ENCODE measurements at regions not wholly inside any gene's neighbourhood (a gene's known extent, or its start where the extent isn't known, plus 50 kb on each side); places are given as distances from the start of the nearest gene placed in this dataset.

DNA sequence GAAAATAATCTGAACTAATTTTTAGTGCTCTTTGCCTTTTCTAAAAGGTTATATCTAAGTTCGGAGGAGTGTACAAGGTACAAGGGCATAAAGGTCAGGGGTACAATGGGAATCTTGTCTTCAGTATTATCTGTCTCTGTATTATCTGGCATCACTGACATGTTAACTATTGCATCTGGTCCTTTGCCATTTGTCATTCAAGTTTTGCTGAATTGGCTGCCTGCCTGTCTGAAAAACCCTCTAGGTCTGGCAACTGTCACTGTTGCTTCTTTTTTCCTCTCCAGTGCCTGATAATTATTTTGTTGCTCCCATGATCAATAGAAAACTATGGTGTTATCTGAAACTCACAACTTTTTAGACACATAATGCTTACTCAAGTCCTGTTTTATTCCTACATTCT lies 112.5 kb upstream of the STK26 start:
- no peak for DNase-seq (ENCODE audit: low read depth)
- Histone ChIP-seq H3K27me3 (ENCODE audit: control insufficient read depth, insufficient read depth, low read length) (peaks cover 4% of the 10 kb centered on the region), H3K36me3 (ENCODE audit: control insufficient read depth, insufficient read depth, low read length) (no peaks in the 10 kb centered on the region), H3K4me3 (ENCODE audit: low read depth, low read length) (no peak overlapping the region)
- TF ChIP-seq CTCF (IDR thresholded peaks at IDR 0.05; ENCODE audit: insufficient read depth, low read length, poor library complexity, severe bottlenecking): no peak

DNA sequence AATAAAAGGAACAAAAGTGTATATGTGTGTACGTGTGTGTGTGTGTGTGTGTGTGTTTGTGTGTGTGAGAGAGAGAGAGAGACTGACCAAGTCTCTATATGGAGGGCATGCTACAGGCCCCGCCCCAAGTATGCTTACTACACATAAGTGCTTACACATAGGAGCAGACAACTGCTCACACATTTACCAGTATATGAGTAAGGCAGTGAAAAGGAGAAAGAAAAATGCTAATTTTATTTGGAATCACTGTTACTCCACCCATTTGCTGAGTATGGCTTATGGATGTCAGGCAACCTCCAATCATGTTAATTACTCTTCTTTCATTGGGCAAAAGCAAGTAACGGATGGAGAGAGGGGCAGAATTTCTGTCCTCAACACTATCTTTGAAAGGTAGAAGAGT lies 107.6 kb upstream of the STK26 start:
- no peak overlapping the region for H3K4me3 ChIP-seq (ENCODE audit: low read depth, low read length)
- no peaks in the 10 kb centered on the region for H3K27me3 ChIP-seq (ENCODE audit: control insufficient read depth, insufficient read depth, low read length)
- no peak for DNase-seq (ENCODE audit: low read depth)
- H3K36me3 ChIP-seq (ENCODE audit: control insufficient read depth, insufficient read depth, low read length): no peaks in the 10 kb centered on the region
- no peak for TF ChIP-seq CTCF (IDR thresholded peaks at IDR 0.05; ENCODE audit: insufficient read depth, low read length, poor library complexity, severe bottlenecking)

- Histone ChIP-seq H3K4me3 (ENCODE audit: low read depth, low read length) (no peak overlapping the region), H3K27me3 (ENCODE audit: control insufficient read depth, insufficient read depth, low read length) (no peaks in the 10 kb centered on the region), H3K36me3 (ENCODE audit: control insufficient read depth, insufficient read depth, low read length) (no peaks in the 10 kb centered on the region)
- DNase-seq (ENCODE audit: low read depth): no peak
- TF ChIP-seq CTCF (IDR thresholded peaks at IDR 0.05; ENCODE audit: insufficient read depth, low read length, poor library complexity, severe bottlenecking): no peak
These were observed 105.5 kb upstream of the STK26 start for GRCh38 chrX:131917588-131917987.

DNA sequence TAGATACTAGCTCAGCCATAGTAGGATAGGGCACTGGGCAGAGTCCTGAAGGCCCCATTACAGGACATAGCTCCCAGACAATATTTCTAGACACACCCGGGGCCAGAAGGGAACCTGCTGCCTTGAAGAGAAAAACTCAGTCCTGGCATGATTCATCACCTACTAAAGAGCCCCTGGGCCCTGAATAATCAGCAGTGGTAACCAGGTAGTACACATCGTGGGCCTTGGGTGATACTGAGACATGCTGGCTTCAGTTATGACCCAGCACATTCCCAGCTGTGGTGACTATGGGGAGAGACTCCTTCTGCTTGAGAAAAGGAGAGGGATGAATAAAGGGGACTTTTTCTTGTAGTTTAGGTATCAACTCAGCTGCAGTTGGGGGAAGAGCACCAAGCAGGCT lies 104.3 kb upstream of the STK26 start:
- no peaks in the 10 kb centered on the region for H3K36me3 ChIP-seq (ENCODE audit: control insufficient read depth, insufficient read depth, low read length)
- no peak overlapping the region for H3K4me3 ChIP-seq (ENCODE audit: low read depth, low read length)
- no peak for TF ChIP-seq CTCF (IDR thresholded peaks at IDR 0.05; ENCODE audit: insufficient read depth, low read length, poor library complexity, severe bottlenecking)
- DNase-seq (ENCODE audit: low read depth): no peak
- no peaks in the 10 kb centered on the region for H3K27me3 ChIP-seq (ENCODE audit: control insufficient read depth, insufficient read depth, low read length)

DNA sequence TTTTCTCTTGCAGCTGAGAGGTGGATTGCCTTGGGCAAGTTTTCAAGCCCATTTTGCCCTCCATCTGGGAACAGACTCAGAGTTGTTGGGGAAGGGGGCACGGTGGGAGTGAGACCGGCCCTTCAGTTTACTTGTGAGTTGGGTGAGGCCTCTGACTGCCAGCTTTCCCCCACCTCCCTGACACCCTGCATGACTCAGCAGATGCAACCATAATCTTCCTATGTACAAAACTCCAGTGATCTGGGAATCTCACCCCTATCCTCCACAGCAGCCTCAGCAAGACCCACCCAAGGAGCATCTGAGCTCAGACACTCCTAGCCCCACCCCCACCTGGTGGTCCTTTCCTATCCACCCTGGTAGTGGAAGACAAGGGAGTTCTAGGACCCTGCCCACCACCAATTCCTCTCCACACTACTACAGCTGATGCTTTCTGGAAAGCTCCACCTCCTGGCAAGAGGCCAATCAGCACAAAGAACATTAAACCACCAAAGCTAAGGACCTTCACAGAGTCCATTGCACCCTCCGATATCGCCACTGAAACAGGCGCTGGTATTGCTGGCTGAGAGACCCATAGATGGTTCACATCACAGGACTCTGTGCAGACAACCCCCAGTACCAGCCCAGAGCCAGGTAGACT lies 99.4 kb upstream of the STK26 start:
- H3K36me3 ChIP-seq (ENCODE audit: control insufficient read depth, insufficient read depth, low read length): no peaks in the 10 kb centered on the region
- DNase-seq (ENCODE audit: low read depth): no peak
- TF ChIP-seq CTCF (IDR thresholded peaks at IDR 0.05; ENCODE audit: insufficient read depth, low read length, poor library complexity, severe bottlenecking): no peak
- no peak overlapping the region for H3K4me3 ChIP-seq (ENCODE audit: low read depth, low read length)
- no peaks in the 10 kb centered on the region for H3K27me3 ChIP-seq (ENCODE audit: control insufficient read depth, insufficient read depth, low read length)

DNA sequence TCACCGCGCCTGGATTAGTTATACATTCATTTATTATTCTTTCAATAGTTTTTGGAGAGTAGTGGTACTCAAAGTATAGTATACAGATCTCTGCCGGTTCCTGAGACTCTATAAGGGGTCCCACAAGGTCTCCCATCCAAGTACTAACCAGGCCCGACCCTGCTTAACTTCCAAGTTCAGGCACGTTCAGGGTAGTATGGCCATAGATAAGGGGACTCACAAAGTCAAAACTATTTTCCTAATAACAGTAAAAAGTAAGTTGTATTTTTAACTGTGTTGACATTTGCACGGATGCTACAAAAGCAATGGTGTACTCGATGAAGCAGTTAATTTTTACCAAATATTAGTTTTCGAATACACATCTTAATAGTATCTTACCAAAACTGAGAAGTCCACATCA lies 84.4 kb upstream of the STK26 start:
- Histone ChIP-seq H3K27me3 (ENCODE audit: control insufficient read depth, insufficient read depth, low read length) (no peaks in the 10 kb centered on the region), H3K4me3 (ENCODE audit: low read depth, low read length) (no peak overlapping the region), H3K36me3 (ENCODE audit: control insufficient read depth, insufficient read depth, low read length) (no peaks in the 10 kb centered on the region)
- no peak for TF ChIP-seq CTCF (IDR thresholded peaks at IDR 0.05; ENCODE audit: insufficient read depth, low read length, poor library complexity, severe bottlenecking)
- no peak for DNase-seq (ENCODE audit: low read depth)
